Stomach (tissue), 8 donors: ENCODE measurements at regions not wholly inside any gene's neighbourhood (a gene's known extent, or its start where the extent isn't known, plus 50 kb on each side); places are given as distances from the start of the nearest gene placed in this dataset.

Source experiments
- DNase-seq, 2 donors: peaks; one replicate each; pipeline versions ENCODE4 v3.0.0 to v3.0.0-alpha.2; 2013 to 2019
- H3K27ac ChIP-seq, 5 donors: fragments of 200-600 bp in 4 of 5; sonication (generic) in 4 of 5; one replicate each; pipeline ENCODE4 v1.5.1; 2013 to 2019; ENCODE audit warnings: mild to moderate bottlenecking in 1 of 5, moderate library complexity in 1 of 5
- H3K27me3 ChIP-seq, 3 donors: fragments of 200-600 bp; sonication (generic); one replicate each; pipeline ENCODE4 v1.5.1; 2017 to 2019; ENCODE audit warnings: mixed run types in 1 of 3
- H3K36me3 ChIP-seq, 4 donors: fragments of 200-600 bp; sonication (generic); 1 replicate in 3 of 4; 2 replicates in 1 of 4; pipeline ENCODE4 v1.5.1; 2016 to 2019
- H3K4me1 ChIP-seq, 4 donors: fragments of 200-600 bp; sonication (generic); one replicate each; pipeline ENCODE4 v1.5.1; 2016 to 2019
- H3K4me3 ChIP-seq, 4 donors: fragments of 200-600 bp; sonication (generic) in 3 of 4; one replicate each; pipeline ENCODE4 v1.5.1; 2016 to 2019; ENCODE audit warnings: mild to moderate bottlenecking in 1 of 4
- H3K9me3 ChIP-seq, 4 donors: fragments of 200-600 bp; sonication (generic); one replicate each; pipeline ENCODE4 v1.5.1; 2016 to 2019
- EP300 ChIP-seq: sonication (generic); formaldehyde crosslinking; IDR thresholded peaks from one replicate; pipeline ENCODE4 v1.6.1; 2017; ENCODE audit warnings: antibody characterized with exemption
- POLR2A ChIP-seq, 4 donors: fragments of 450-650 bp; IDR thresholded peaks; one replicate each; pipeline ENCODE4 v1.6.1; 2016; ENCODE audit warnings: antibody characterized with exemption in 4 of 4, control low read depth in 2 of 4, mild to moderate bottlenecking in 1 of 4, moderate library complexity in 1 of 4
- POLR2AphosphoS5 ChIP-seq, 3 donors: sonication (generic); formaldehyde crosslinking; IDR thresholded peaks; one replicate each; pipeline ENCODE4 v1.6.1; 2016; ENCODE audit warnings: antibody characterized with exemption in 3 of 3
- WGBS, 5 donors: extraction: QIAGEN DNeasy Blood & Tissue Kit in 3 of 5; methylation state at CpG; one replicate each; pipeline versions ENCODE4 v1.1.5 to v1.1.7; 2013 to 2018; 5-methylcytosine and 5-hydroxymethylcytosine counted together
- intact Hi-C: fragments of 100-400 bp; cut with DNase I; formaldehyde crosslinking; loops from one replicate; pipeline ENCODE4 v1.15.1; 2023; ENCODE audit warnings: low total_unique reads
- TF ChIP-seq, protein P1 (sequence below), 7 experiments: fragments of 450-650 bp in 4 of 7; fragments of 200-600 bp in 3 of 7; sonication (generic) in 3 of 7; IDR thresholded peaks; one replicate each; pipeline ENCODE4 v1.5.1; 2016 to 2019; ENCODE audit warnings: antibody characterized with exemption in 7 of 7, control low read depth in 2 of 7, mild to moderate bottlenecking in 1 of 7
- donor health status: healthy with polysubstance abuse.
- donor health status: Bipolar disorder and iron deficiency.
- donor health status: healthy.

DNA sequence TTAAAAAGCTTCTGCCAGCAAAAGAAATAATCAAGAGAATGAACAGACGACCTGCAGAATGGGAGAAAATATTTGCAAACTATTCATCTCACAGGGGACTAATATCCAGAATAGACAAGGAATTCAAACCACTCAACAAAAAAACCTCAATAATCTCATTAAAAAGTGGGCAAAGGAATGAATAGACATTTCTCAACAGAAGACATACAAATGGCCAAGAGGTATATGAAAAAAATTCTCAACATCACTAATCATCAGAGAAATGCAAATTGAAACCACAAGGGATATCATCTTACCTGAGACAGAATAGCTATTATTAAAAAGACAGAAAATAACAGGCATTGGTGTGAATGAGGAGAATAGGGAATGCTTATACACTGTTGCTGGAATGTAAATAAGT is 270.0 kb downstream of the DACT1 start:
- Histone ChIP-seq H3K4me3 (no peak overlapping the region), H3K27me3 (no peaks in the 10 kb centered on the region), H3K4me1 (no peaks in the 10 kb centered on the region), H3K27ac (no peak overlapping the region), H3K9me3 (peaks cover 0 to 4% (median 0%) of the 10 kb centered on the region in 4 donors), H3K36me3 (no peaks in the 10 kb centered on the region)
- DNase-seq = no peak
- intact Hi-C loops = no loop called here
- WGBS, 5 donors = 42 to 64% (median 57%) methylated on average over 1 of the region's 1 CpG
- TF ChIP-seq POLR2A (IDR thresholded peaks at IDR 0.05) (no peak), EP300 (no peak), POLR2AphosphoS5 (IDR thresholded peaks at IDR 0.05) (no peak)
- TF ChIP-seq, protein P1, sequence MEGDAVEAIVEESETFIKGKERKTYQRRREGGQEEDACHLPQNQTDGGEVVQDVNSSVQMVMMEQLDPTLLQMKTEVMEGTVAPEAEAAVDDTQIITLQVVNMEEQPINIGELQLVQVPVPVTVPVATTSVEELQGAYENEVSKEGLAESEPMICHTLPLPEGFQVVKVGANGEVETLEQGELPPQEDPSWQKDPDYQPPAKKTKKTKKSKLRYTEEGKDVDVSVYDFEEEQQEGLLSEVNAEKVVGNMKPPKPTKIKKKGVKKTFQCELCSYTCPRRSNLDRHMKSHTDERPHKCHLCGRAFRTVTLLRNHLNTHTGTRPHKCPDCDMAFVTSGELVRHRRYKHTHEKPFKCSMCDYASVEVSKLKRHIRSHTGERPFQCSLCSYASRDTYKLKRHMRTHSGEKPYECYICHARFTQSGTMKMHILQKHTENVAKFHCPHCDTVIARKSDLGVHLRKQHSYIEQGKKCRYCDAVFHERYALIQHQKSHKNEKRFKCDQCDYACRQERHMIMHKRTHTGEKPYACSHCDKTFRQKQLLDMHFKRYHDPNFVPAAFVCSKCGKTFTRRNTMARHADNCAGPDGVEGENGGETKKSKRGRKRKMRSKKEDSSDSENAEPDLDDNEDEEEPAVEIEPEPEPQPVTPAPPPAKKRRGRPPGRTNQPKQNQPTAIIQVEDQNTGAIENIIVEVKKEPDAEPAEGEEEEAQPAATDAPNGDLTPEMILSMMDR (IDR thresholded peaks at IDR 0.05) = no peak

DNA sequence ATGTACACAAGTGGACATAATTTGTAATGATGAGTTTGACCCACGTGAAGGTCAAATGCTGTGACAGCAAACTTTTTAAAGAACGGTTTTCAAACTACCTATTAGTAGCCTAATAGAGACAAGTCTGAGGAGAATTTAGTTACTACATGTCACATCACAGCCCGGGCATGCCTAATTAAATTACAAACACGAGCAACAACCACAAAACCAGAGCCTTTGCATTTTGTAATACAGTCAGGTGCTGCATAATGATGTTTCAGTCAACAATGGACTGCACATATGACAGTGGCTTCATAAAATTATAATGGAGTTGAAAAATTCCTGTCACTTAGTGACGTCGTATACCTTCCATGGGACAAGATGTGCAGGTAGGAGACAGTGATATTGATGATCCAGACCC is 274.5 kb downstream of the DACT1 start:
- Histone ChIP-seq H3K36me3 (no peaks in the 10 kb centered on the region), H3K27me3 (no peaks in the 10 kb centered on the region), H3K4me1 (no peaks in the 10 kb centered on the region), H3K27ac (no peak overlapping the region), H3K9me3 (no peaks in the 10 kb centered on the region), H3K4me3 (no peak overlapping the region)
- intact Hi-C loops = no loop called here
- DNase-seq = no peak
- WGBS, 5 donors = 81 to 87% (median 83%) methylated on average over 6 of the region's 6 CpGs
- TF ChIP-seq, protein P1 (IDR thresholded peaks at IDR 0.05) = no peak
- TF ChIP-seq POLR2A (IDR thresholded peaks at IDR 0.05) = no peak
- no peak for TF ChIP-seq POLR2AphosphoS5 (IDR thresholded peaks at IDR 0.05)
- no peak for TF ChIP-seq EP300

DNA sequence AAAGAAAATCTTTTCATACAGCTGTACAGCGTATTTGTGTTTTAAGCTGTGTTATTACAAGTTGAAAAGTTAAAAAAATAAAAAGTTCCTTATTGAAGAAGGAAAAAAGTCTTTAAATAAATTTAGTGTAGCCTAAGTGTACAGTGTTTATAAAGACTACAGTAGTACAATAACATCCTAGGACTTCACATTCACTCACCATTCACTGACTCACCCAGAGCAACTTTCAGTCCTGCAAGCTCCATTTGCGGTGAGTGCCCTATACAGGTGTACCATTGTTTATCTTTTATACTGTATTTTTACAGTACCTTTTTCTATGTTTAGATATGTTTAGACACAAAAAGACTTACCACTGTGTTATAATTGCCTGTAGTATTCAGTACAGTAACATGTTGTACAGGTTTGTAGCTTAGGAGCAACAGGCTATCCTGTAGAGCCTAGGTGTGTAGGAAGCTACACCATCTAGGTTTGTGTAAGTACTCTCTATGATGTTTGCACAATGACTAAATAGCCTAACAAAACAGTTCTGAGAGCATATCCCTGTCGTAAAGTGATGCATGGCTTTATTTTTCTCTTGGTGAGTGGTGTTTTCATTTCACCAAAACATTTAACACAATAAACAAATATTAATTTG is 275.2 kb downstream of the DACT1 start:
- no peak for TF ChIP-seq POLR2AphosphoS5 (IDR thresholded peaks at IDR 0.05)
- Histone ChIP-seq H3K9me3 (no peaks in the 10 kb centered on the region), H3K27ac (no peak overlapping the region), H3K4me1 (no peaks in the 10 kb centered on the region), H3K4me3 (no peak overlapping the region), H3K36me3 (no peaks in the 10 kb centered on the region), H3K27me3 (no peaks in the 10 kb centered on the region)
- no peak for DNase-seq
- 74 to 88% (median 80%) methylated on average over 3 of the region's 3 CpGs for WGBS, 5 donors
- intact Hi-C loops = no loop called here

DNA sequence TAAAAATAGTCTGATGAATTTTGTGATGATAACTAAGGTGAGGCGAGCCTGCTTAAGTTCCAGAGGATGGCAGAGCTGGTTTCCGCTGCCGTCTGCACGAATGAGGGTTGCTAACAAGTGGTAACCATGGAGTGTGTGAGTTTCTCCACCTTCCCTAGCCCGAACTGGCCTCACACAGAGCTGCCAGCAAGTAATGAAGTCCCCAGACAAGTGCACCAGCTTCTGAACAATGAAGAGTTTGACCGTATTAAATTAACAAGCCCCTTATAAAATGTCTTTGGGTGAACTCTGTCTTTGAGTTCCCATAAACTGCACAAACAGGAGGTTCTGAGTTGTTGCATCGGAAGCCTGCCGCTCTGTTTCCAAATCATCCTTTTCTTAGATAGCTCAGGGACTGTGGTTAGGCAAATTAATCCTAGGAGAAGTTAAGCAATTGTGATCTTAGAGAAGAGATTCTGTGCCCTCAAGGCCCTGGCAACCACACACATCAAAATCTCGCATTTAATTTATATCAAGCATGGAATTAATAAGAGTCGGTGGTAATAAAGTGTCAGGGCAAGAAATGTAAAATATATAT is 274.1 kb upstream of the DAAM1 start:
- Histone ChIP-seq H3K4me1 (no peaks in the 10 kb centered on the region), H3K27me3 (no peaks in the 10 kb centered on the region), H3K36me3 (no peaks in the 10 kb centered on the region), H3K27ac (no peak overlapping the region), H3K4me3 (no peak overlapping the region), H3K9me3 (no peaks in the 10 kb centered on the region)
- 74 to 82% (median 77%) methylated on average over 10 of the region's 10 CpGs for WGBS, 5 donors
- TF ChIP-seq POLR2AphosphoS5 (IDR thresholded peaks at IDR 0.05) (no peak), EP300 (no peak), POLR2A (IDR thresholded peaks at IDR 0.05) (no peak)
- TF ChIP-seq, protein P1 (IDR thresholded peaks at IDR 0.05) = no peak
- peak in 1 of 2 donors; percentile 12 for DNase-seq
- intact Hi-C loops = no loop called here

DNA sequence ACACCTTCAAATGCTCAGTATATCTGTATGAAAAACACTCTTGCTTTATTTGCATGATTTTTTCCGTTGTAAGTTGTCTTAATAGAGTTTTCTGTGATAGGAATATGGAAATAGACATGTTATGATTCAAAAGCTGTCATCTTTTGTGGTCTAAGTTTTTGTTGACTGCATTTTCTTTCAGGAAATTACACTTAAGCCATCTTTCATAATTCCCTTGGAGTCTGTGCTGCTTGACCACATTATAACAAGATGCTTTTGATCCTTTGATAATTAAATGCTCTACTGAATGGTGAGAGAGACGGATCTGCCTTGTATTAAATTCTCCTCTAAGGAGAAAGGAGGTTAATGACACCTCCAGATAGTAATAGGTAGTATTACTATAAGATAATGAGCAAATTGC is 272.8 kb upstream of the DAAM1 start:
- intact Hi-C loops = no loop called here
- Histone ChIP-seq H3K27me3 (no peaks in the 10 kb centered on the region), H3K9me3 (no peaks in the 10 kb centered on the region), H3K4me3 (no peak overlapping the region), H3K36me3 (no peaks in the 10 kb centered on the region), H3K4me1 (no peaks in the 10 kb centered on the region), H3K27ac (no peak overlapping the region)
- TF ChIP-seq EP300 = no peak
- TF ChIP-seq POLR2AphosphoS5 (IDR thresholded peaks at IDR 0.05) = no peak
- no peak for TF ChIP-seq POLR2A (IDR thresholded peaks at IDR 0.05)
- DNase-seq = no peak
- WGBS, 5 donors = 70 to 79% (median 72%) methylated on average over 2 of the region's 2 CpGs
